ENCODE measurements at regions not wholly inside any gene's neighbourhood (a gene's known extent, or its start where the extent isn't known, plus 50 kb on each side); places are given as distances from the start of the nearest gene placed in this dataset.
"Not testable (repeated sequence)": the region's sequence is repeated elsewhere in the genome, so short reads cannot be mapped to it uniquely, and the experiment has no call there.

- H3K27ac Mint-ChIP-seq; H3K9me3 Mint-ChIP-seq; H3K4me1 Mint-ChIP-seq (ENCODE audit: low read depth); DNase-seq (ENCODE audit: low spot score); intact Hi-C loops (cut with micrococcal nuclease); H3K36me3 Mint-ChIP-seq (ENCODE audit: low read depth); H3K27me3 Mint-ChIP-seq (ENCODE audit: low read depth); H3K4me3 Mint-ChIP-seq (ENCODE audit: low read depth): not testable (repeated sequence)
Observed at GRCh38 chr21:5975719-5976118, 4545.7 kb upstream of the TPTE start.

DNA sequence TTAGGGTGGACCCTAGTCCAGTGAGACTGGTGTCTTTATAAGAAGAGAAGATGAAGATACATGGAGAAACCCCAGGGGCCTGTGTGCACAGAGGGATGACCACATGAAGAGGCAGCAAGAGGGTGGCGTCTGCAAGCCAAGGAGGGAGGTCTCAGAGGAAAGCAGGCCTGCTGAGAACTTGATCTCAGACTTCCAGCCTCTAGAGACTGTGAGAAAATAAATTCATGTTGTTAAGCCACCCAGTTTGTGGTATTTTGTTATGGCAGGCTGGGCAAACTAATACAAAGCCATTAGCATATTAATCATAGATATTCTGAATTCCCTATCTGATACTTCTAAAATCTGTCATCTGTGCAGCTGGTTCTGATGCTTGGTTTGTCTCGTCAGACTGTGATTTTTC is 4523.8 kb upstream of the TPTE start:
- H3K27me3 Mint-ChIP-seq (ENCODE audit: low read depth); intact Hi-C loops (cut with micrococcal nuclease); H3K4me3 Mint-ChIP-seq (ENCODE audit: low read depth); H3K36me3 Mint-ChIP-seq (ENCODE audit: low read depth); H3K9me3 Mint-ChIP-seq; H3K27ac Mint-ChIP-seq; H3K4me1 Mint-ChIP-seq (ENCODE audit: low read depth); DNase-seq (ENCODE audit: low spot score): not testable (repeated sequence)

GRCh38 chr21:6015422-6016057 is 4505.8 kb upstream of the TPTE start:
- H3K9me3 Mint-ChIP-seq; H3K36me3 Mint-ChIP-seq (ENCODE audit: low read depth); intact Hi-C loops (cut with micrococcal nuclease); DNase-seq (ENCODE audit: low spot score); H3K27me3 Mint-ChIP-seq (ENCODE audit: low read depth); H3K27ac Mint-ChIP-seq; H3K4me1 Mint-ChIP-seq (ENCODE audit: low read depth); H3K4me3 Mint-ChIP-seq (ENCODE audit: low read depth): not testable (repeated sequence)

DNA sequence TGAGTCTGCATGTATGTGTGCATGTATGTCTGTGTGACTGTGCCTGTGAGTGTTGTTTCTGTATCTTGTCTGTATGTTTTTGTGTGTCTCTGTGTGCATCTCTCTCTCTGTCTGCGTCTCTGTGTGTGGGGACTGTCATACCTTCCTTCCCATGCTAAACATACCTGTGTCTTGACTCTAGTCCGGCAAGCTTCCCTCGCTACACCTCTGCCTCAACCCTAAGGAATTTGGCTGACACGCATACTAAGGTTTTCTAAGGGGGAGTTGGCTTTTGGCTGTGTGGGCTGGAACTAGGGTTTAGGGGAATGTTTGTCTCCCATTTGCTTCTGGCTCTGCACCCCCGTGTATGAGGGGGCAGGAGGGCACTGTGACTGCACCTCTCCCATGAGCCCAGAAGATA is 4500.9 kb upstream of the TPTE start:
- intact Hi-C loops (cut with micrococcal nuclease); H3K9me3 Mint-ChIP-seq; DNase-seq (ENCODE audit: low spot score); H3K4me1 Mint-ChIP-seq (ENCODE audit: low read depth); H3K27ac Mint-ChIP-seq; H3K27me3 Mint-ChIP-seq (ENCODE audit: low read depth); H3K36me3 Mint-ChIP-seq (ENCODE audit: low read depth); H3K4me3 Mint-ChIP-seq (ENCODE audit: low read depth): not testable (repeated sequence)

DNA sequence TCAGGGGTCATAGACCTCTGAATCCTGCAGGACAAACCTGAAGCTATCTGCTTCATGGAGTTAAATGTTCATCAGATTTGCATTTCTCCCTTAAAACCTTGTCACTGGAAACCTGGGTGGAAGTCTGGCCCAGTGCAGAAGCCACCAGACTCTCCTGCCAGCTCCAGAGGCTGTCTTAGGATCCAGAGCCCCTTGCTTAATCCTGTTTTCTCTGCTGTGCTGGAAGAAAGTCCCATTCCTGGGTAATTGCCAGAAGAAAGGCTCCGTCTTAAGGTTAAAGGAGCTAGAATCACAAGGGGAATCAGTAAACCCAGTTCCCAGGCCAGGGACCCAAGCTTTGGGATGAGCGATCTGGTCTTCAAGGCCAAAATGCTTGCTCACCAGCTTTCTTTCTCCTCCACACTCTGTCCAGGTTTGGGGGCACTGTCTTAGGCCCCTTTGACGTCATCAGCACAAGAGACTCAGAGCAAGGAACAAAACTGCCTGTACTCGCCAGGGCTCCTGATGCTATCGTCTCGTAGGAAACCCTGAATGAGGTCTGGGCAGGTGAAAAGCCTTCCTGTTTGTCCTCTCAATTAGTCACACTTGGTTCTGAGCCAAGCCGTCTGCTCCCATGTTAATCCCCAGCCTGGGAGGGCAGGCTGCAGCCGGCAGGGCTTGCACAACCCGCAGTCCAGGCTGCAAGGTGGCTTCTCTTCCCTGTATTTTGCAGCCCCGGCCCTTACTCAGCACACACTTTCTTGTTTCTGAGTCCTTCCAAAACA is 4500.2 kb upstream of the TPTE start:
- H3K4me1 Mint-ChIP-seq (ENCODE audit: low read depth); H3K27ac Mint-ChIP-seq; H3K27me3 Mint-ChIP-seq (ENCODE audit: low read depth); intact Hi-C loops (cut with micrococcal nuclease); H3K9me3 Mint-ChIP-seq; H3K36me3 Mint-ChIP-seq (ENCODE audit: low read depth); H3K4me3 Mint-ChIP-seq (ENCODE audit: low read depth); DNase-seq (ENCODE audit: low spot score): not testable (repeated sequence)

- H3K27ac Mint-ChIP-seq; H3K36me3 Mint-ChIP-seq (ENCODE audit: low read depth); H3K27me3 Mint-ChIP-seq (ENCODE audit: low read depth); DNase-seq (ENCODE audit: low spot score); intact Hi-C loops (cut with micrococcal nuclease); H3K4me3 Mint-ChIP-seq (ENCODE audit: low read depth); H3K4me1 Mint-ChIP-seq (ENCODE audit: low read depth); H3K9me3 Mint-ChIP-seq: not testable (repeated sequence)
Observed at GRCh38 chr21:6021717-6022270, 4499.6 kb upstream of the TPTE start.

GRCh38 chr21:6023331-6023730 is 4498.1 kb upstream of the TPTE start:
- H3K9me3 Mint-ChIP-seq; DNase-seq (ENCODE audit: low spot score); H3K4me3 Mint-ChIP-seq (ENCODE audit: low read depth); H3K27ac Mint-ChIP-seq; H3K27me3 Mint-ChIP-seq (ENCODE audit: low read depth); intact Hi-C loops (cut with micrococcal nuclease); H3K36me3 Mint-ChIP-seq (ENCODE audit: low read depth); H3K4me1 Mint-ChIP-seq (ENCODE audit: low read depth): not testable (repeated sequence)

- DNase-seq (ENCODE audit: low spot score); H3K27me3 Mint-ChIP-seq (ENCODE audit: low read depth); H3K36me3 Mint-ChIP-seq (ENCODE audit: low read depth); H3K4me1 Mint-ChIP-seq (ENCODE audit: low read depth); intact Hi-C loops (cut with micrococcal nuclease); H3K4me3 Mint-ChIP-seq (ENCODE audit: low read depth); H3K9me3 Mint-ChIP-seq; H3K27ac Mint-ChIP-seq: not testable (repeated sequence)
Observed at GRCh38 chr21:6025139-6025538, 4496.2 kb upstream of the TPTE start.

DNA sequence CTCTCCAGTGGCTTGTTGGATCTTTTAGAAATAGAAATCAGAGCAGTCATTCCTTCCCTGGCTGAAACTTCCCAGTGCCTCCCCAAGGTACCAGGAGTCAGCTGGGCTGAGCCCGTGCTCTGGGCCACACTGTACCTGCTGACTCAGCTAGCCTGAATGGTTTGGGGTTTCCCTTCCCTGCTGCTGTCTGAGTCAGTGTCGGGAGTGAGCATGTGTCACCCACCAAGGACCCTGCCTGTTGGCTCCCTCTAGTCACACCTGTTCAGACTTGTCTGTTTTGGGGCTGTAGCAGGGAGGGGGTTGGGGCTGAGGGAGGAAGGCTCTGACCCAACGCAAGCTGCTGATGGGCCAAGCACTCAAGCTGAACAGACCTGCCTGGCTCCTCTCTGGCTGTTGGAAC is 4493.9 kb upstream of the TPTE start:
- H3K4me3 Mint-ChIP-seq (ENCODE audit: low read depth); H3K4me1 Mint-ChIP-seq (ENCODE audit: low read depth); DNase-seq (ENCODE audit: low spot score); H3K27ac Mint-ChIP-seq; H3K9me3 Mint-ChIP-seq; H3K27me3 Mint-ChIP-seq (ENCODE audit: low read depth); H3K36me3 Mint-ChIP-seq (ENCODE audit: low read depth); intact Hi-C loops (cut with micrococcal nuclease): not testable (repeated sequence)

GRCh38 chr21:6034124-6034678 is 4487.2 kb upstream of the TPTE start:
- H3K4me3 Mint-ChIP-seq (ENCODE audit: low read depth); H3K27me3 Mint-ChIP-seq (ENCODE audit: low read depth); H3K27ac Mint-ChIP-seq; H3K9me3 Mint-ChIP-seq; intact Hi-C loops (cut with micrococcal nuclease); DNase-seq (ENCODE audit: low spot score); H3K36me3 Mint-ChIP-seq (ENCODE audit: low read depth); H3K4me1 Mint-ChIP-seq (ENCODE audit: low read depth): not testable (repeated sequence)

GRCh38 chr21:6034820-6035473 is 4486.4 kb upstream of the TPTE start:
- H3K27me3 Mint-ChIP-seq (ENCODE audit: low read depth); H3K9me3 Mint-ChIP-seq; H3K4me3 Mint-ChIP-seq (ENCODE audit: low read depth); DNase-seq (ENCODE audit: low spot score); intact Hi-C loops (cut with micrococcal nuclease); H3K36me3 Mint-ChIP-seq (ENCODE audit: low read depth); H3K4me1 Mint-ChIP-seq (ENCODE audit: low read depth); H3K27ac Mint-ChIP-seq: not testable (repeated sequence)

DNA sequence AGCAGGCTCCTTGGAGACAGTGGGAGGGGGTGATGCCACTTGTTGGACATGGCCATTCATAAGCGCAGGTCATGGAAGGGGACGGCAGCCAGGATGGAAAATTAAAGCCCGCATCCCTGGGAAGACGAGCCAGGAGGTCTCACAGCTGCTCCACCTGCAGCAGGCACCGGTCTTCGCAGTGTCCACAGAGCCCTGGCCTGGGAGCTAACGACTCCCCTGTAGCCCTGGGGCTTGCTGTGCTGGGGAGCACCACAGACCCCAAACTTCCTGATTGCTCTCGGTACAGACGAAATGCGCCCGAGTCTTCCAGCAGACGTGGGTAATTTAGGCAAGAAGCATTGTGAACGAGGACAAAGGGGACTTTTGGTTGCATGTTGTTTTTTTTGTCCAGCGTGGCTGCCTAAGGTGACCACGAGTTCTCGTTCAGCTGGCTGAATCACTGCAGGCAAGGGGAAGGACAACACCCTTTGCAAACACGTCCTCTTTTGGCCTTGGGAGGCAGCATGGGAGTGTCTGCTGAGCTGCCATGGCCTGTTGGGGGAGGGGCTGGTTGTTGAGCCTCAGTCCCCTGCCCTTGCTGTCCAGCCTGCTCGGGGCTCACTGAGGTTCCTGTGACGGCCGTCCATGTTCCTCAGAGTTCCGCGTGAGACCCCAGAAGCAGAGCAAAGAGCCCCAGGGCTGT is 4485.8 kb upstream of the TPTE start:
- intact Hi-C loops (cut with micrococcal nuclease); H3K27ac Mint-ChIP-seq; H3K4me1 Mint-ChIP-seq (ENCODE audit: low read depth); DNase-seq (ENCODE audit: low spot score); H3K4me3 Mint-ChIP-seq (ENCODE audit: low read depth); H3K36me3 Mint-ChIP-seq (ENCODE audit: low read depth); H3K9me3 Mint-ChIP-seq; H3K27me3 Mint-ChIP-seq (ENCODE audit: low read depth): not testable (repeated sequence)
